HG03469 (cell line): ENCODE measurements at regions not wholly inside any gene's neighbourhood (a gene's known extent, or its start where the extent isn't known, plus 50 kb on each side); places are given as distances from the start of the nearest gene placed in this dataset.

ENCODE experiments used
- ATAC-seq: cut with Tn5 transposase; IDR thresholded peaks from one replicate; pipeline ENCODE4 v1.9.1; 2021; ENCODE audit warnings: mild to moderate bottlenecking, moderate library complexity, moderate number of reproducible peaks; ENCODE audit not compliant: unreplicated experiment

- no peak for ATAC-seq
Measured at GRCh38 chr12:127389923-127390322, 877.0 kb upstream of the TMEM132C start.

DNA sequence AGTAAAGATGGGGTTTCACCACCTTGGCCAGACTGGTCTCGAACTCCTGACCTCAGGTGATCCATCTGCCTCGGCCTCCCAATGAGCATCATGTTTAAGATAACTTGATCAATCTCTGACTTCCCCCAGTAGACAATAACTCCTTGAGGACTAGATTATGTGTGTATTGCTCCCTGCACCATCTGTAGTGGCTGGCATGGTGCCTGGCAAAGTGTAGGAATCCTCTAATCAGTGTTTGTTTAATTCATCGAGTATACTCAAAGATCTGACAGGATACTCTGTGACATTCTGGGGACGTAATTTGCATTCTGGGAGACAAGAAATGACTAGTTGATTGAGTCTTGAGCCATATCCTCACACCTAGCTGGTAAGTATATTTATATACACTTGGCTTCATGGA is 873.5 kb upstream of the TMEM132C start:
- no peak for ATAC-seq

DNA sequence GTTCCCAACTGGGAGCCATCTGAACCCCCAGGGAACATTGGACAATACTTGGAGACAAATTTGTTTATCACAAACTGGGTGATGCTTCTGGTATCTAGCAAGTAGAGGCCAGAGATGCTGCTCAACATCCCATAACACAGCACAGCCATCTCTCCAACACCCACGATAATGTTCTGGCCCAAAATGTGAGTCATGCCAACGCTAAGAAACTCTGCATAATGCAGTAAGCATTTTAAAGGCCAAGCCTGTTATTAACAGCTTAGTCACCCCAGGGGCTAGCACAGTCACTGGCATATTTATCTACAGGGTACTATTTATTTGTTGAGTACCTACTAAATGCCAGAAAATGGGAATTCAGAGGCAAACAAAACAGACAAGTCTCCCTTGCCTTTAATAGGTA is 873.1 kb upstream of the TMEM132C start:
- no peak for ATAC-seq

DNA sequence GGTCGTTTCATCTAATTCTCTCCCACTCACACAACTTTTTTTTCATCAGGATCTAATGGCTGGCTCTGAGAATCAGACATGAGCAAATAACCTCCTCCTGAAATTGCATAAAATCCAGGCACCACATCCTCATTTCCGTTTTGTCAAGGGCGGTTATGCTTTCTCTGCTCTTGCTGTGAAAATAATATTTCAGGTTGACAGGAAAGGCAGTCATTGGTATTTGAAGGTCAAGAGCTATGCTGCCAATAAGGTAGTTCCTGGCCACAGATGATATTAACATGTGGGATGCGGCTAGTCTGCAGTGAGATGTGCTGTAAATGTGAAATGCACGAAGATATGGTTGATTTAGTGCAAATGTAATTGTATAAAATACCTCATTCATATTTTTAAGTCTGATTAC is 870.2 kb upstream of the TMEM132C start:
- no peak for ATAC-seq

DNA sequence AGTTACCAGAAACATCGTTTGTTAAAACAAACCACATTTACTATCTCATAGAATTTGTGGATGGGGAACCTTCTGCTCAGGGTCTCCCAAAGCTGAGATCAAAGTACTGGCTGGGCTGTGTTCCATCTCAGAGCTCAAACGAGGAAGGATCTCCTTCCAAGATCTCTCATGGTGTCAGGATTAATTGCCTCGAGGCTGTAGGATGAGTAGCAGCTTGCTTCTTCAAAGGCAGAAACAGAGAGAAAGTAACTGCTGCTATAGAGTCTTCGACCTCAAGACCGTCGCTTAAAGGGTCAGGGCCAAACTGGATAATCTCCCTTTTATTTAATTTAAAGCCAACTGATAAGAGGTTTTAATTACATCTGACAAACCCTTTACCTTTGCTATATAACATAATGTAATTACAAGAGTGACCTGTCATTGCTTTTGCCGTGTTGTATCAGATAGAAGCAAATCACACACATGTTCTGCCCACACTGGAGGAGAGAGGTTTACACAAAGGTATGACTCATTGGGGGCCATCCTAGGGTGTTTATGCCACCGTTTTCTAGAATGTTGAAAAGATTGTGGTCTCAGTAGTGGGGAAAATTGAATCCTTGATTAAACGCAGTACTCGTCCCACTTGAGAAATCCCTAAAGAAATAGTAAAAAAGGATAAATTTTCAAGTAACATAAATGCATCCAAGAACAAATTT is 868.8 kb upstream of the TMEM132C start:
- no peak for ATAC-seq

DNA sequence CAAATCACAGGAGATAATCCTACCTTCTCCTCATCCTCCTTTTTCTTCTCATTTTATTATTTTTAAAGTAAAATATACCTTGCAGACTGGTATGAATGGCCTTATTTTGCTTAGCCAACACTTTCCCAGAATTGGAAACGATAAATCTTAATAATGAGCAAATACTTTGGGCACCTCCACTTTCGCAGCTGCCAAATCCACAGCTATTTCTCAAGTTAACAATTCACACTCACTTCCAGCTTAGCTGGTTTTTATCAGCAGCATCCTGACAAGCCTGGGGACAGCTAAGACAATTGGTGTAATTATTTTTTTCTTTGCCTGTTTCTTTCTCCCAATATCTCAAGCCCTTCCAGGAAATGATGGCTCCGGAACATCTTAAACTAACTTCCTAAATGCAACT is 867.5 kb upstream of the TMEM132C start:
- no peak for ATAC-seq

- ATAC-seq, result no peak
Measured at GRCh38 chr12:127400221-127400620, 866.7 kb upstream of the TMEM132C start.

- no peak for ATAC-seq
Measured at GRCh38 chr12:127401005-127401404, 866.0 kb upstream of the TMEM132C start.

DNA sequence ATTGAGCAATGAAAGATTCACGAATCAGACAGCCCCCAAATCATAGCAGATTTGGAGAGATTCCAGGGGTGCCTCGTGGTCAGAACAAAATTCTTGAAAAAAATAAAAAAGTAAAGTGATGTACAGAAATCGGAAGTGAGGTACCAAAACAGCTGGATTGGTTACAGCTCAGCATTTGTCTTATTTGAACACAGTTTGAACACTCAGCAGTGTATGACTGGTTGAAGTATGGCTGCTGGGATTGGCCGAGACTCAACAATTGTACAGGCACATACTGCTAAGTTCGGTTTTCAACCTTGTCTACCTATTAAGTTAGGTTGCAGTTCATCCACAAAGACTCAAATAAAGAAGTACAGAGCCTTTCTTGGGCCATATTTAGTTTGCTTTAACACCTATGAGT is 865.4 kb upstream of the TMEM132C start:
- ATAC-seq, result no peak

DNA sequence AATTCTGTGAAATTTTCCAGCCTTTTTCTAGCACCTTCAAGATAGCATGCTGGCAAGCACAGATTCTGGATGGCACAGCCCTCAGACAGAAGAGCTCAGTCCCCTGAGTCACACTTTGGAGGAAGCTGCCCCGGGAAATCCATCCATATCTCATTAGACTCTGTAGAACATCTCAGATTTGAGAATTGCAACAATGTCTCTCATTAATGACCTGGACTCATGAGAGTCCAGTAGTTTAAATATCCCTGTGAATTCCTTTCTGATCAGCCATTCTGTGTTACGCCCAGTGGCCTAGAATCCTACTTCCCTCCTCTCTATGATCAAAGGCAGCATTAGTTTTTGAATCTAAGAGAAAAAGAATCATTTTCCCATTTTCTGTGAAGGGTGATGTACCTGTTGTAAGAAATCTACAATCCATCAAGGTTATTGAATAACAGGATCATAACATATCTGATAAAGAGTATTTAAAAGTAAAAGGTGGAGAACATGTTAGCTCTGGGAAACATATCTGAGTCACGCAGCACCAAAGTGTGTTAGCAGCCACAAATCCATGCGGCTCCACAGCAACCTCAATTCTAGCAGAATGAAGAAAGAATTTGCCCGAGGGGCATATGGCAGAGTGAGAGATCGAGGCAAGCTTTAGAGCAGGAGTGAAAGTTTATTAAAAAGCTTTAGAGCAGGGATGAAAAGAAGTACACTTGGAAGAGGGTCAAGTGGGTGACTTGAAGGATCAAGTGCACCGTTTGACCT is 855.6 kb upstream of the TMEM132C start:
- no peak for ATAC-seq

- ATAC-seq, result no peak
Measured at GRCh38 chr12:127411981-127412380, 855.0 kb upstream of the TMEM132C start.

GRCh38 chr12:127412866-127413265 is 854.1 kb upstream of the TMEM132C start:
- no peak for ATAC-seq

DNA sequence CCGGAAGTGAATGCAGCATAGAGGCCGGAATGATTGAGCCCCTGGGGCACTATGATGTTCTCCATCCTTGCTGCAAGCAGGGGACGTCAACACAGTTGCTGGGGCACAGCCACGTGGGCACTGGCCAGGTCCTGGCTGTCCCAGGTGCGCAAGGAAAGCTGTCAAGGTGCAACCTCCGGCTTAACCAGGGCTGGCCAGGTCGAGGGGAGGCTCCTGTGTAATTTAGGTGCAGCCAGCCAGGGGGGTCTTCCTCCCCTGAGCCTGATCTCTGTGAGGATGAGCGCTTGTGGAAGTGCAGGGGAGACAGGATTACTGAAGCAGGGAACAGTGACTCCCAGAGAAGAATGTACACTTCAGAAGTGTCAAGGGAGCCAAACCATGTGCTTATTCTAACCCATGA is 852.8 kb upstream of the TMEM132C start:
- no peak for ATAC-seq

DNA sequence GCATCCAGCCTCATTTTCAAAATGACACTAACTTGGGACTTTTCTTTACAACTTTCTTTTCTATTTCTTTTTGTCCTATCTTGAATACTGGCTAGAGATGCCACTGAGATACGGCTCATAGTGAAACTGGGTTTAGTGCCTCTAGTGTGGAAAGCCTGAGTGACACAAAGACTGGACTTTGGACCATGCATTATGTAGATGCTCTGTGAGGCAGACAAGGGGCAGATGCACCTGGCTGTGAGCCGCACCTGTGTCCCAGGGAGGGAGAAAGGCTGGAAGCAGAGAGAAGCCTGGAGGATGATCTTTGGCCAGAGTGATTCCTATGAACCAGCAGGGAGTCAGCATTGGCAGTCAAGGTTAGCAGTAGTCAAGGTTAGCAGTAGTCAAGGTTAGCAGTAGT is 852.3 kb upstream of the TMEM132C start:
- no peak for ATAC-seq

DNA sequence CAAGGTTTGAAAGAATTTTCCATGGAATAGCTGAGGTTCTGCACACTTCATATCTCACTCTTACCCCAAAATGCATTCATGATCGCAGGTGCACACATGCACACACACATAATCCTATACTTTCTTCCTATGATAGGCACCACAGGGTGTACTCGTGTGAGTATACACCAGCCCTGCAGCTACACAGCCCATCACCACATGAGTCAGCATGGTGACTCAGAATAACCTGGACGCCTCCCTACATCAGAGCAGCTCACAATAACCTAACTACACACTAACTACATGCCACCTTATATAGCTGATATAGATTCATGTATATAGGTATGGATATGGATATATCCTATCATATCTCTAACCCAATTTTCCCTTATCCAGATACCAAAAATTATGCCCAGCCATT is 850.2 kb upstream of the TMEM132C start:
- no peak for ATAC-seq

- ATAC-seq, result no peak
Measured at GRCh38 chr12:127419111-127419510, 847.9 kb upstream of the TMEM132C start.

GRCh38 chr12:127421614-127422013 is 845.4 kb upstream of the TMEM132C start:
- no peak for ATAC-seq

- ATAC-seq, result no peak
Measured at GRCh38 chr12:127422935-127423566, 843.9 kb upstream of the TMEM132C start.

DNA sequence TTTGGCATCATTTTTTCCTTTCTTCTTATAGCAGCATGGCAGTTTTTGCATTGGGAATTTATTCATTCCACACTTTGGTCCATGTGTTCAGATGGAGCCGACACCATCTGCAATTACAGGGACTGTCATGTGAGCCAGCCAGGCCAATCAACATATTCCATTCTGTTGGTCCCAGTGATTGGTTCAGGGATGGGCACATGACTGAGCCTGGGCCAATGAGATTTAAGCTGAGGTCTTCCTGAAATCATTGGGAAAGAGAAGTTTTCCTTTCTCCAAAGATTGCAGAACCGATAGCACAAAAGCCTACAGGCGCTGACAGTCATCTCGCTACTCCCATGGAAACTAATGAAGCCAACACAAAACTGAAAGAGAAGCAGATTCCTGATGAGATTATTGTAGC is 841.5 kb upstream of the TMEM132C start:
- no peak for ATAC-seq

- ATAC-seq, result no peak
Measured at GRCh38 chr12:127428420-127428819, 838.5 kb upstream of the TMEM132C start.

DNA sequence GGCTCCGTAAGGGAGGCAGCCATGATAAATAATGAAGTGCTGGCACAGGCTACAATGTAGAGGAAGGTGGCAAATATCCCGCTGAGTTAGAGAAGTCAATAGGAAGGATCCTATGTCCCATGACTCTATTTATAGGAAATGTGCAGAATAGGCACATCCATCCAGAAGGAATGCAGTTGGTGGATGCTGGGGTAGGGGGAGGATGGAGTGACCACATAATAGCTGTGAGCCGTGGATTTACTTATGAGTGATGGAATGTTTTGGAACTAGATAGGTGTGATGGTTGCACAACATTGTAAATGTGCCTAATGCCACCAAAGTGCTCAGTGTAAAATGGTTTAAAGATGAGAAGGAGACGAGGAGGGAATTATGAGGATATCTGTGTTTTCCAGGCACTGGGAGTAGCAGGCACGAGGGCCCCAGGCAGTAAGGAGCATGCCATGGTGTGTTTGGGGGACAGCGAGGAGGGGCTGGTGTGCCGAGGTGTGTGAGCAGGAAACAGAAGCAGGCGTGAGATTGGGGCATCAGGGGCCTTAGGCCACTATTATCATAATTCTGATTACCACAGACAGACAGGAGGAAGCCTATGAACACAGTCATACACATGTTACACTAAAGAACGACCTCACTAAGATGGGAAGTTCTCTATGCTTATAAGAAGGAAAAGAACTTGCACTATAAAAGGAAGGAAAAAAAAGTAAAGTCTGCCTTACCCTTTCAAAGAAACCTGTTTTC is 837.3 kb upstream of the TMEM132C start:
- ATAC-seq, result no peak
